ENCODE measurements at regions not wholly inside any gene's neighbourhood (a gene's known extent, or its start where the extent isn't known, plus 50 kb on each side); places are given as distances from the start of the nearest gene placed in this dataset.
"Not testable (repeated sequence)": the region's sequence is repeated elsewhere in the genome, so short reads cannot be mapped to it uniquely, and the experiment has no call there.

- no peak for DNase-seq (ENCODE audit: low read depth)
Observed at GRCh38 chr1:79302380-79302930, 295.9 kb upstream of the ADGRL4 start.

- DNase-seq (ENCODE audit: low read depth): no peak
Observed at GRCh38 chr1:79295967-79296366, 289.4 kb upstream of the ADGRL4 start.

GRCh38 chr1:79293611-79294010 is 287.1 kb upstream of the ADGRL4 start:
- DNase-seq (ENCODE audit: low read depth): no peak

GRCh38 chr1:79290927-79291474 is 284.5 kb upstream of the ADGRL4 start:
- DNase-seq (ENCODE audit: low read depth): no peak

DNA sequence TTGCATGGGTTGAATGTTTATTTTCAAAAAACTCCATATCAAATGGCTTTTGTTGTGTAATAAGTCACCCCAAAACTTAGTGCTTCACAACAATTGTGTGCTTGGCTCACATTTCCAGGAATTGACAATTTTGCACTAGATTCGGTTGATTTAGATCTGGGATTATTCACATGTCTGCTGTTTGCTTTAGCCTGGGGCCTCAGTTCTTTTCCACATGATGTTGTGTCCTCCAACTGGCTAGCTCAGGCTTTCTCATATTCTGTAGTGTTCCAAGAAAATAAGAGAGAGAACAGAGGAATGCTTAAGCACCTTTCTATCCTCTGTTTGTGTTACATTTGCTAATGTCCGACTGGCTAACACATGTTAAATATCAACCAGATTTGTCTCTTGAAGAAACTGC is 281.5 kb upstream of the ADGRL4 start:
- no peak for DNase-seq (ENCODE audit: low read depth)

DNA sequence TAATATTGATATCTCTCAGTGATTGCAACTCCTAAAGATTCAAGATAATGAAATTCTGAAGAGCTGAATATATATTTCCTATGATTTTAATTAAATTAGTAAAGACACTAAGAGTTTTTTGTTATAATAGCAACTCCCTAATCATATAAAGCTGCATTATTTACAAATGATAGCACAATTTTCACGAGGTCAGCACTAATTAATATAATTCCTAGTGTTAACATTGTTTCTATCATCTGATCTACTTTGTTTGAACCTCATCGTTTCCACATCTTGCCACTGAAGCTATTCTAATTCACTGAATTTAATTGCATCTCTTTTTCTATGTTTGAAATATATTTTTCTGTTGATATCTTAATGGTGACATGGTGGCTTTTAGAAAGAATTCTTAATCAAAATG is 279.1 kb upstream of the ADGRL4 start:
- DNase-seq (ENCODE audit: low read depth): no peak

GRCh38 chr1:79283451-79283850 is 276.9 kb upstream of the ADGRL4 start:
- DNase-seq (ENCODE audit: low read depth): no peak

DNA sequence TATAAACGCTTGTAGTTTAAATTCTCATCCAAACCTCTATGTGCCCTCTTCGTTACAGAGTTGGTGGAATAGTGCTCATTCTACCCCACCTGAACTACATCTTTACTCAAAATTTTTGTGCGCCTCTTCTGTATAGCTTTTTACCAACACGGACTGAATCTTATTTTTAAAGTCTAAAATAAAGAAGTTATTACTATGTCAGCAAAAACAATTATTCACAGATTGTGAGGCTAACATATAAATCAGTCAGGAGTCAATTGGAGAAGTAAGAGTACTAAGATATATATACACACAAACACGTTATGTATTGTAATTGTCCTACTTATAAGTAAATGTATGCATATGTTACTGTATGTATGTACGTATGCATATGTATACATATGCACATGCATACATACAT is 274.9 kb upstream of the ADGRL4 start:
- no peak for DNase-seq (ENCODE audit: low read depth)

DNA sequence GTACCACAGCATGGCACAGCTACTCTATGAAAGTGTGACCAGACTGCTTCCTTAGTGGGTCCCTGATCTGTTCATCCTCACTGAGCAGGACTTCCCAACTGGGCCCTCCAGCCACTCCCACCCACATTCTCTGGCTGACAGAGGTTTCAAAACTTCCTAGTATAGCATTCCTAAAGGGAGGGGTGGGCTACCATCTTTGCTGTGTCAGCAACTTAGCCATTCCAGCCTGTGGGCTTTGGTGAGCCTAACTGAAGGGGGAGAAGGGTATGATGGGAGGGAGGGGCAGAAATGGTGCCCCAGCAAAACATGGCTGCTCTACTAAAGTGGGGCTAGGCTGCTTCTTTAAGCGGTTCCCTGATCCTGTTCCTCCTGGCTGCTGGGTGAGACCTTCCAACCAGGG is 265.2 kb upstream of the ADGRL4 start:
- no peak for DNase-seq (ENCODE audit: low read depth)

GRCh38 chr1:79264975-79265818 is 258.7 kb upstream of the ADGRL4 start:
- no peak for DNase-seq (ENCODE audit: low read depth)

DNA sequence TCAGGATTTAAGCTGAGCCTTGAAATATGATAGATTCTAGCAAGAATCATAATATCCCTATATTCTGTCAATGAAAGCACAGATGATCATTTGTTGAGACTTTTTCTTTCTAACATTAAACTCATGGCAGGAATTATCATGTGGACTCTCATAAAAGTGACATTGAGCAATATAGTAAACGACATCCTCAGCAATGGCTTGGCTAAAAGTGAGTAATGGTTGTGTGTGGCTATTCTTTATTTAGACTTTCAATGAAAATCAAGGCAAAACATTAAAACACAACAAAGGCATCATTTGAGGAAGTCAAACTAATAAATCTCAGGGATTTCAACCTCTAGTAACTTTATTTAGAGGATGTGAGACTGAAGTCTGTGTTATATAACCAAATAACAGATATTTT is 257.8 kb upstream of the ADGRL4 start:
- no peak for DNase-seq (ENCODE audit: low read depth)

DNA sequence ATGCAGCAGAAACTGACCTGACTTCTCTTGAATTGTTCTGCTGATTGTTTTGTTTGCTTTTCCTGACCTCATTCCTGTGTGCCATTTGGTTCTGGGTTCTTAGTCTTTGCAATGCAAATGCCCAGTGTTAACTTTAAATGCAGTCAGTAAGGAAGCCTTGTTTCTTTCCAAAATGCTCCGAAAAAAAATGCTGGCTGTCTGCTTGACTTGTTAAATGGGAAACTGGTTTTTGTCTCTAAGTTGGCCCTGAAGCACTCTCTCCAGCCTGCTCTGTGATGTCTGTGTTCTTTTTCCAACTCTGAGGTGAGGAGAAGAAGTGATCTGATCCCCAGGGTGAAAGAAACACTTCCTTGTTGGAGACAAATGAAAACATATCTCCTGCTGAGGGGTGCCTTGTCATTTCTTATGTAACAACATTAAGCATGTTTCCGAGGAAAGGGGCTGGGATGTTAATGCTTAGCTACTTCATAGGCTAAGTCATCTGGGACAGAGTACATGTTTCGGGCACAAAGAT is 256.3 kb upstream of the ADGRL4 start:
- DNase-seq (ENCODE audit: low read depth): no peak

DNA sequence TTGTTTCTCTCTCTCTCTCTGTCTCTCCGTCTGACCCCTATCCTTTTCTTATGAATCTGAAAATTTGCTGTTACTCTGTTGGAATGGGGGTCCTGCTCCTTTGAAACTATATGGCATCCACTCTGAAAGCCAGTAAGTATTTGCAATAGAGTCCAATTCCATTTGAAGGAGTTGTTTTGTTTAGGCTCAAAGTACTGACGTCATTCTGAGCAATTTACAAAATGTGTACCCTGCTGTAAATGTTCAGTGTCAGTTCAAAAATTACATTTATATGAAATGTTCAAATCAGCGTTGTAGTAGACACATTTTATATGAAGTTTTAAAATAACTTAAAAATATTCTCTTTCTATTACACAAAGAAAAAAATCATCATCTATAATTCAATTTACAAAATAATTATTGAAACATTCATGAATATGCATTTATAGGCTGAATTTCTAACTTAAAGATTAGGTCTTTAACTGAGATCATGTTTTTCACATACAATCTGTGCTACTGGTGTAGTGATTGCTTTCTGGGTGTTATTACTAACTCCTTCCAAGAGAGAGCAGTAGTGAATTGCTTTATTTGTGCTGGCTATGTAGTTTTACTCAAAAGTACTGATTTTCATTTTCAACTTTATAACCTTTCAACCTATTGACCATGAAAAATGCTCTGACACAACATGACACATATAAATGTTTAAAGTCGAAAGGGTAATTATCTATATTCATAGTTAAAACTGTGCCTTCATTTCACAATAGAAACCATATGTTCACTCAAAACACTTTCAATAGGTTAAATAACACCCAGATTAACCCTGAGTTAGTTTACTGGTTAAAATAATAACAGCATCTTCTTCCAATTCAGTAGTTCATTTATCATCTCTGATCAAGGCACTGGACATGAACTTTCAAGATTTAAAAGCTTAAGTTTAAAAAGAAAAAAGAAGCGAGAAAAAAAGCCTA is 253.1 kb upstream of the ADGRL4 start:
- peak; percentile 9 for DNase-seq (ENCODE audit: low read depth)

DNA sequence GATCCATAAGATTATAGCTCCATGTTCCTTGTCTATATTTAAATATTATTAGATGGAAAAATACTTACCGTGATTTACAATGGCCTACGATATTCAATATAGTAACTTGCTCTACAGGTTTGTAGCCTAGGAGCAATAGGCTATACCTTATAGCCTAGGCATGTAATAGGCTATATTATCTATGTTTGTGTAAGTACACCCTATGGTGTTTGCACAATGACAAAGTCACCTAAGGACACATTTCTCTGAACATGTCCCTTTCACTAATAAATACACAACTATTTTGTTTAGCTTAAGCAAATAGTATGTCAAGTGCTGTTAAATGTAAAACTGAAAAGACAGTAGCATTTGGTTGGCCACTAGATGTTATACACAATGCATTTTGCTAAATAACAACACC is 248.9 kb upstream of the ADGRL4 start:
- DNase-seq (ENCODE audit: low read depth): no peak

DNA sequence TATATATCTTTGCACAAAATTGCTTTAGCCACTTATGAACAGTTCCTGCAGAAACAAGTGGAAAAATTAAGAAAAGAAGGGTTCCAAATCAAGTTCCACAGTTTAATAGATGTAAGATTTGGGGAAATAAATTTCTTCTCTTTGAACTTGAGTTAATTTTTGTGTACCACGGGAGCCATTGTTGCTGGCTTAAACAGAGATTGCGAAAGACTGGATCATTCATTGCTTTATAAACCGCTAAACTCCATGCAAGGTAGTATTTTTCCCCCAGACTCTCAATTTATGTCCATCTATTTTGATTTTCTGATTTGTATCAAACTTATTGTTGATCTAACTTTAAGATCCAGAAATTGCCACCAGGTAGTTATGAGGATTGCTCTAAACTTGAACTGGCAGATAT is 246.1 kb upstream of the ADGRL4 start:
- no peak for DNase-seq (ENCODE audit: low read depth)

GRCh38 chr1:79239840-79240239 is 233.3 kb upstream of the ADGRL4 start:
- no peak for DNase-seq (ENCODE audit: low read depth)

GRCh38 chr1:79235301-79236002 is 228.9 kb upstream of the ADGRL4 start:
- no peak for DNase-seq (ENCODE audit: low read depth)

DNA sequence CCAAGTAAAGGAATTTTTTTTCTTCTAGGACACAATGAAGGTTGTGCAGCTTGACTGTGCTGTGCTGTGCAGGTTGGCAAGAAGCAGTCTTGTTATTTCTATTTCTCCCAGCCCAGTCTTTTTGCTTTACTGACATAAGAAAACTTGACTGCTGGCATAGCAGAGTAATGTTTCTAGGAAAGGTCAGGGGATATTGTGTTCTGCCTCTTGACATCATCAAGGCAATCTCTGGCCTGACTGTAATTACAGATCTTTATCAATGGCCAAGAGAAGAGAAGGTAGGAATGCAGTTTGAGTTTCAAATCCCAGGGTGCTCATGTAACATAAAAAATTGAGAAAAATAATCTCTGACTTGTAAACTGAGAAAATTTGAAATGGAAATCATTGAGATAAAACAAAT is 226.3 kb upstream of the ADGRL4 start:
- no peak for DNase-seq (ENCODE audit: low read depth)

- not testable (repeated sequence) for DNase-seq (ENCODE audit: low read depth)
Observed at GRCh38 chr1:79230751-79231150, 224.2 kb upstream of the ADGRL4 start.

DNA sequence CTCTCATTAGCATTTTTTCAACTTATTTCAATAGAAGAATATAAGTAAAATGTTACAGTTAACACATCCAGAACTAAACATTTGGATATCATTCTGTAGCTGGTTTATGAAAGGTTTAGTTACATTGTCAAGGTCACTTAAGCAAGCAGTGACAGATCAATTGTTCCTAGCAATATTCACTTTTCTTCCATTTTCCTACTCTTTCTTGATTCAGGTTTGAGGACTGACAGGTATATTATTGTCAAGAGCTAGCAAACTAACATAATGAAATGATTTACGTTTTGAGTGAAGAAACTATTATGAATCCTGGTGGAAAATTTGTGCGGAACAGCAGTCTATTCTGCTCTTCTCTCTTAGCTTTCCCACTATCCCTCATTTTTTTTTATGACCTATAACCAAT is 220.4 kb upstream of the ADGRL4 start:
- DNase-seq (ENCODE audit: low read depth): no peak

DNA sequence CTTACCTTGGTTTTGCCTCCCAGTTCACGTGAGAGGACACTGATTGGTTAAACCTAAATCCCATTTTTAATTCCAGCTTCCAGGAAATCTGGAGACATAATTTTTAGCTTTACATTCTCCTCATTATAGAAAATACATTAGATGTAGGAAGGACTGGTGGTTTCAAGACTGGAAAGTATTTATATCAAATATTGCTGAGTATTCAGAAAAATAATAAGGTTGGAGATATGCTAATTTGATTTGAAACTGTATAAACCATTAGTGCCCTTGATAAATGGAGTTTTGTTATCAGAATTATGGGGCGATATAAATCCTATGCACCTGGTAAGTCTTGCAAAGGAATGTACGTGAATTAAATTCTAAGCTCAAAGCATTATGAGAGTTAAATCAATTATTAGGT is 218.0 kb upstream of the ADGRL4 start:
- no peak for DNase-seq (ENCODE audit: low read depth)

DNA sequence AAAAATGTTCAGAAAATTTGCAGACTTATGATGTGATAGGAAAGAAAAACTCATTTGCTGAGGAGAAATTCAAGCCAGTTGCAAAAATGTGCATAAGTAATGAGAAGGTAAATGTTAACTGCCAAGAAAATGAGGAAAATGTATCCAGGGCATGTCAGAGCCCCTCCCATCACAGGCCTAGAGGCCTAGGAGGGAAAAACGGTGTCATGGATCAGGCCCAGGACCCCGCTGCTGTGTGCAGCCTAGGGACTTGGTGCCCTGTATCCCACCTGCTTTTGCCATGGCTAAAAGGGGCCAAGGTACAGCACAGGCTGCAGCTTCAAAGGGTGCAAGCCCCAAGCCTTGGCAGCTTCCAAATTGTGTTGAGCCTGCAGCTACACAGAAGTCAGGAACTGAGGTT is 214.0 kb upstream of the ADGRL4 start:
- DNase-seq (ENCODE audit: low read depth): no peak
